K562 (cell line): ENCODE measurements at regions not wholly inside any gene's neighbourhood (a gene's known extent, or its start where the extent isn't known, plus 50 kb on each side); places are given as distances from the start of the nearest gene placed in this dataset.

Experiments used
- BRD4 ChIP-seq: fragments of 200-600 bp; sonication (generic); IDR thresholded peaks from 2 replicates; pipeline ENCODE4 v1.6.1; 2017; ENCODE audit warnings: inconsistent platforms
- CBX8 ChIP-seq: fragments of 200-600 bp; sonication (generic); IDR thresholded peaks from 2 replicates; pipeline ENCODE4 v1.6.1; 2012; ENCODE audit warnings: borderline replicate concordance, mixed run types, low read depth, mild to moderate bottlenecking, moderate library complexity, mixed read lengths, low read length, control low read depth, inconsistent platforms; ENCODE audit not compliant: poor library complexity, severe bottlenecking; ENCODE audit errors: extremely low read depth
- MEF2D ChIP-seq: conservative IDR thresholded peaks from 2 replicates; pipeline ENCODE4 v1.6.1; 2016; ENCODE audit warnings: low read depth, missing genetic modification characterization, missing compliant biosample characterization
- POLR2AphosphoS2 ChIP-seq: IDR thresholded peaks from 2 replicates; pipeline ENCODE4 v1.6.1; 2012; ENCODE audit warnings: low read length, improper control_type of control experiment
- SRSF7 ChIP-seq: fragments of 200-400 bp; formaldehyde crosslinking; optimal IDR thresholded peaks from 2 replicates; pipeline ENCODE3; 2017; ENCODE audit warnings: mild to moderate bottlenecking, low read depth, low read length
- TF ChIP-seq, protein P1 (sequence below), 3 experiments: IDR thresholded peaks in 2 of 3; conservative IDR thresholded peaks in 1 of 3; 2 replicates each; pipeline ENCODE4 v1.5.1; 2011 to 2012; ENCODE audit warnings: low read length in 3 of 3, mild to moderate bottlenecking in 3 of 3, control low read depth in 2 of 3, improper control_type of control experiment in 1 of 3, inconsistent platforms in 1 of 3, low read depth in 1 of 3, mixed read lengths in 1 of 3, moderate library complexity in 1 of 3; ENCODE audit not compliant: insufficient read depth in 2 of 3
- TF ChIP-seq, protein P2 (sequence below), 2 experiments: fragments of 450-650 bp; formaldehyde crosslinking in 1 of 2; IDR thresholded peaks; 2 replicates each; pipeline versions ENCODE4 v1.4.0 to v1.6.1; 2014 to 2020; ENCODE audit warnings: mild to moderate bottlenecking in 2 of 2, borderline replicate concordance in 1 of 2, low read depth in 1 of 2
- TF ChIP-seq, protein P3 (sequence below): sonication (generic); formaldehyde crosslinking; IDR thresholded peaks from 2 replicates; pipeline ENCODE4 v1.8.0; 2022; ENCODE audit warnings: mild to moderate bottlenecking, missing genetic modification reagents

DNA sequence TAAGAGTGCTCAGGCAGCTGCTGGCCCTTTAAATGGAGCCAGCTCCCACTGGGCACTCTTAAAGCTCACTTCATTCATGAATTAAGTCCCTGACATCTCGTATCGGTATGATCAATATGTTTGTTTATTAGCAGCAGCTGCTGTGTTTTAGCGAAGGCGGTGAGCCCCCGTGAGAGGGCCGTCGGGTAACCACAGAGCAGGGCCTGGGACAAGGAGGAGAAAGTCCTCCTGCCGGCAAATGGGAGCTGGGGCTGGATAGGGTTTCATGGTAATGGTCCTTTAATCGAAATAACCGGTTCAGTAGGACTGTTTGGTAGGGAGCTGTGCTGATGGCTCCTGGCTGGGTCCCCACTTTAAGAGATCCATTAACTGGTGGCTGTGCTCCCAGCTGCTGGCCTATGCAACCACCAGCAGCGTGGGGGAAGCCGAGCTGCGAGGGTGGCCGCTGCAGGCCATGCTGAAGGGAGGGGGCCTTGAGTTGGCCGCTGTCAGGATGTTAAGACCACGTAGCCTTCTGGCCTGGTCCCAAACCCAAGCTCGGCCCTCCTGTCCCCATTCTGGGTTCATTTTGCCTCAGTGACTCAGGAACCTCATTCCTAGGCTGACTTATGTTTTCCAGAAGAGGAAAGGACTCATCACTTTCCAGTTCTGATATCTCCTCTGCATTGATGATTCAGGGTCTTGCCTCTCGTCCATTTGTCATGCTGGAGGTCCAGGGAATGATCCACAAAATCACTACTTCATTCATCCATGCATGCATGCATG is 67.6 kb upstream of the NTRK3 start:
- TF ChIP-seq MEF2D (tag) (no peak), BRD4 (no peak), SRSF7 (no peak), POLR2AphosphoS2 (no peak), CBX8 (no peak)
- TF ChIP-seq, protein P1, sequence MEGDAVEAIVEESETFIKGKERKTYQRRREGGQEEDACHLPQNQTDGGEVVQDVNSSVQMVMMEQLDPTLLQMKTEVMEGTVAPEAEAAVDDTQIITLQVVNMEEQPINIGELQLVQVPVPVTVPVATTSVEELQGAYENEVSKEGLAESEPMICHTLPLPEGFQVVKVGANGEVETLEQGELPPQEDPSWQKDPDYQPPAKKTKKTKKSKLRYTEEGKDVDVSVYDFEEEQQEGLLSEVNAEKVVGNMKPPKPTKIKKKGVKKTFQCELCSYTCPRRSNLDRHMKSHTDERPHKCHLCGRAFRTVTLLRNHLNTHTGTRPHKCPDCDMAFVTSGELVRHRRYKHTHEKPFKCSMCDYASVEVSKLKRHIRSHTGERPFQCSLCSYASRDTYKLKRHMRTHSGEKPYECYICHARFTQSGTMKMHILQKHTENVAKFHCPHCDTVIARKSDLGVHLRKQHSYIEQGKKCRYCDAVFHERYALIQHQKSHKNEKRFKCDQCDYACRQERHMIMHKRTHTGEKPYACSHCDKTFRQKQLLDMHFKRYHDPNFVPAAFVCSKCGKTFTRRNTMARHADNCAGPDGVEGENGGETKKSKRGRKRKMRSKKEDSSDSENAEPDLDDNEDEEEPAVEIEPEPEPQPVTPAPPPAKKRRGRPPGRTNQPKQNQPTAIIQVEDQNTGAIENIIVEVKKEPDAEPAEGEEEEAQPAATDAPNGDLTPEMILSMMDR (IDR thresholded peaks at IDR 0.05 in 2 of 3, conservative IDR thresholded peaks at IDR 0.05 in 1 of 3; ENCODE audit: insufficient read depth in 2 of 3, low read depth in 1 of 3, low read length in 3 of 3), result no peak
- TF ChIP-seq, protein P2, sequence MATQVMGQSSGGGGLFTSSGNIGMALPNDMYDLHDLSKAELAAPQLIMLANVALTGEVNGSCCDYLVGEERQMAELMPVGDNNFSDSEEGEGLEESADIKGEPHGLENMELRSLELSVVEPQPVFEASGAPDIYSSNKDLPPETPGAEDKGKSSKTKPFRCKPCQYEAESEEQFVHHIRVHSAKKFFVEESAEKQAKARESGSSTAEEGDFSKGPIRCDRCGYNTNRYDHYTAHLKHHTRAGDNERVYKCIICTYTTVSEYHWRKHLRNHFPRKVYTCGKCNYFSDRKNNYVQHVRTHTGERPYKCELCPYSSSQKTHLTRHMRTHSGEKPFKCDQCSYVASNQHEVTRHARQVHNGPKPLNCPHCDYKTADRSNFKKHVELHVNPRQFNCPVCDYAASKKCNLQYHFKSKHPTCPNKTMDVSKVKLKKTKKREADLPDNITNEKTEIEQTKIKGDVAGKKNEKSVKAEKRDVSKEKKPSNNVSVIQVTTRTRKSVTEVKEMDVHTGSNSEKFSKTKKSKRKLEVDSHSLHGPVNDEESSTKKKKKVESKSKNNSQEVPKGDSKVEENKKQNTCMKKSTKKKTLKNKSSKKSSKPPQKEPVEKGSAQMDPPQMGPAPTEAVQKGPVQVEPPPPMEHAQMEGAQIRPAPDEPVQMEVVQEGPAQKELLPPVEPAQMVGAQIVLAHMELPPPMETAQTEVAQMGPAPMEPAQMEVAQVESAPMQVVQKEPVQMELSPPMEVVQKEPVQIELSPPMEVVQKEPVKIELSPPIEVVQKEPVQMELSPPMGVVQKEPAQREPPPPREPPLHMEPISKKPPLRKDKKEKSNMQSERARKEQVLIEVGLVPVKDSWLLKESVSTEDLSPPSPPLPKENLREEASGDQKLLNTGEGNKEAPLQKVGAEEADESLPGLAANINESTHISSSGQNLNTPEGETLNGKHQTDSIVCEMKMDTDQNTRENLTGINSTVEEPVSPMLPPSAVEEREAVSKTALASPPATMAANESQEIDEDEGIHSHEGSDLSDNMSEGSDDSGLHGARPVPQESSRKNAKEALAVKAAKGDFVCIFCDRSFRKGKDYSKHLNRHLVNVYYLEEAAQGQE (IDR thresholded peaks at IDR 0.05; ENCODE audit: borderline replicate concordance), result no peak
- TF ChIP-seq, protein P2 (CRISPR knock-in tag; IDR thresholded peaks at IDR 0.05; ENCODE audit: low read depth), result no peak
- TF ChIP-seq, protein P3, sequence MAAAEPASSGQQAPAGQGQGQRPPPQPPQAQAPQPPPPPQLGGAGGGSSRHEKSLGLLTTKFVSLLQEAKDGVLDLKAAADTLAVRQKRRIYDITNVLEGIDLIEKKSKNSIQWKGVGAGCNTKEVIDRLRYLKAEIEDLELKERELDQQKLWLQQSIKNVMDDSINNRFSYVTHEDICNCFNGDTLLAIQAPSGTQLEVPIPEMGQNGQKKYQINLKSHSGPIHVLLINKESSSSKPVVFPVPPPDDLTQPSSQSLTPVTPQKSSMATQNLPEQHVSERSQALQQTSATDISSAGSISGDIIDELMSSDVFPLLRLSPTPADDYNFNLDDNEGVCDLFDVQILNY, result no peak
